ENCODE measurements at regions not wholly inside any gene's neighbourhood (a gene's known extent, or its start where the extent isn't known, plus 50 kb on each side); places are given as distances from the start of the nearest gene placed in this dataset.

DNA sequence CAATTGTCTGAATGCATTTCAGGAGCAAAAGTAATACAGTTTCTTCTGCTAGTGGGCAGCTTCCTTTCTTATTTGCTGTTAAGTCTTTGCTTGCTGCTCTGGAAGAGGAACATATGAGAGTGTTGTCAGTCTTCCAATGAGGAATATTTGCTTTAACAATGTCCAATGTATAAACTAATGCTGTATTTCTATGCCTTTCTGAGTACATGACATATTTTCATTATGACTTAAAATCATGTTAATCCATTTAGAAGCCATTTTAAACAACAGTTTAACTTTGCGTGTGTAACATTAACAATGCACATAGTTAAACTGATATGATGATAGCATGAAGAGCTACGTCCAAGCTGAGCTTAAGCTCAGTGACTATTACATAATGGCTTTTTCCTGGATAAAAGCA lies 933.4 kb upstream of the GHITM start:
- Histone ChIP-seq H3K4me1 (no peaks in the 10 kb centered on the region), H3K4me3 (ENCODE audit: low read depth, low read length) (no peak overlapping the region), H3K9me3 (no peaks in the 10 kb centered on the region), H3K36me3 (no peaks in the 10 kb centered on the region), H3K27me3 (no peaks in the 10 kb centered on the region)
- no peak for DNase-seq
- TF ChIP-seq, protein P1, sequence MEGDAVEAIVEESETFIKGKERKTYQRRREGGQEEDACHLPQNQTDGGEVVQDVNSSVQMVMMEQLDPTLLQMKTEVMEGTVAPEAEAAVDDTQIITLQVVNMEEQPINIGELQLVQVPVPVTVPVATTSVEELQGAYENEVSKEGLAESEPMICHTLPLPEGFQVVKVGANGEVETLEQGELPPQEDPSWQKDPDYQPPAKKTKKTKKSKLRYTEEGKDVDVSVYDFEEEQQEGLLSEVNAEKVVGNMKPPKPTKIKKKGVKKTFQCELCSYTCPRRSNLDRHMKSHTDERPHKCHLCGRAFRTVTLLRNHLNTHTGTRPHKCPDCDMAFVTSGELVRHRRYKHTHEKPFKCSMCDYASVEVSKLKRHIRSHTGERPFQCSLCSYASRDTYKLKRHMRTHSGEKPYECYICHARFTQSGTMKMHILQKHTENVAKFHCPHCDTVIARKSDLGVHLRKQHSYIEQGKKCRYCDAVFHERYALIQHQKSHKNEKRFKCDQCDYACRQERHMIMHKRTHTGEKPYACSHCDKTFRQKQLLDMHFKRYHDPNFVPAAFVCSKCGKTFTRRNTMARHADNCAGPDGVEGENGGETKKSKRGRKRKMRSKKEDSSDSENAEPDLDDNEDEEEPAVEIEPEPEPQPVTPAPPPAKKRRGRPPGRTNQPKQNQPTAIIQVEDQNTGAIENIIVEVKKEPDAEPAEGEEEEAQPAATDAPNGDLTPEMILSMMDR (IDR thresholded peaks at IDR 0.05; ENCODE audit: low read depth, low read length) = no peak

DNA sequence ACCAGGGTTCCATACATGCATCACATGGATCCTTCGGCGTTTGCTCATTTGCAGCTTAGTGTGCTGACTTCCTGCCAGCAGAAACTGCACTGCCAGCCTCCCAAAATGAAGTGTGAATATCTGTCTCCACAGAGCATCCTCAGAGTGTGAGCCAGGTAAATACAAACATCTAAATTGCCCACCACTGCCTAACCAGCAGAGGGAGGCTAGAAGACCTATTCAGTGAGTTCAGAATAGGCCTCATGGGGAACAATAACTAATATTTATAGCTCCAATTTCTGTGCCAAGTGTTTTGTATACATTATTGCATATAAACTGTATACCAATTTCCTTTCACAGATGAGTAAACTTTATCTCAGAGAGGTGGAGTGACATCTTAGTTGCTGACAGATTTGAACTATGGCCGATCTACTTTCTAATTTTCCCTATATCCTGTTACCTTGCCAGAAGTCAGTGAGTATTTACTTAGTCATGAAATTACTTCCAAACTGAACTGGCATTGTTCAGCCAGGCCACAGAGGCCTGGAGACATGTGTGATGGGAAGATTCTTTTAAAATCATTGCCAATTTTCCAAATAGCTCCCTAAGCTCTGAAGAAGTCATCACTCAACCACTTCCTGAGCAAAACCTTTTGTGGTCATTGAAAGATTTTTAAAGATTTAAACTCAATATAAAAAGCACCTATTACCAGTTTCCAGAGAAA lies 926.5 kb upstream of the GHITM start:
- no peak for DNase-seq
- no peaks in the 10 kb centered on the region for H3K9me3 ChIP-seq

DNA sequence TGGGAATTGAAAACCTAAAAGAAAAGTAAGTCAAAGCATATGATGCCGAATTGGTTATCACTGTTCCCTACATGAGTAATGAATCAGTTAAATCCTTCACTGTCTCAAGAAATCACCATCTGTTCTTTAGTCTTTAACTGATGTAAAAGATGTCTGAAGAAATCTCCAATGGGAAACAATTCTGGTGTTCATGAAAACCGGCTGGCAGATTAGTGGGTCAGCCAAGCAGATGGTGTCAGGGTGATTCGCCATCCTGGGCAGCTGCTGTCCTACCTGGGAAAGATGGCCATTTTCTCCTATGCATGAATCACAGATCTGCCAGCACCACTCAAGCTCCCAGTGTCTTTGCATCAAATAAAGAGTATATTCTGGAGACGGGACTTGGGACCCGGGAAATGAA lies 925.2 kb upstream of the GHITM start:
- no peak for DNase-seq
- no peaks in the 10 kb centered on the region for H3K27me3 ChIP-seq
- H3K4me1 ChIP-seq = no peaks in the 10 kb centered on the region

More for the DNA sequence above, 926.5 kb upstream of the GHITM start:
- no peaks in the 10 kb centered on the region for H3K36me3 ChIP-seq
- no peaks in the 10 kb centered on the region for H3K27me3 ChIP-seq
- TF ChIP-seq, protein P1 (IDR thresholded peaks at IDR 0.05; ENCODE audit: low read depth, low read length) = no peak
- H3K4me1 ChIP-seq = no peaks in the 10 kb centered on the region
- H3K4me3 ChIP-seq (ENCODE audit: low read depth, low read length) = no peak overlapping the region

DNA sequence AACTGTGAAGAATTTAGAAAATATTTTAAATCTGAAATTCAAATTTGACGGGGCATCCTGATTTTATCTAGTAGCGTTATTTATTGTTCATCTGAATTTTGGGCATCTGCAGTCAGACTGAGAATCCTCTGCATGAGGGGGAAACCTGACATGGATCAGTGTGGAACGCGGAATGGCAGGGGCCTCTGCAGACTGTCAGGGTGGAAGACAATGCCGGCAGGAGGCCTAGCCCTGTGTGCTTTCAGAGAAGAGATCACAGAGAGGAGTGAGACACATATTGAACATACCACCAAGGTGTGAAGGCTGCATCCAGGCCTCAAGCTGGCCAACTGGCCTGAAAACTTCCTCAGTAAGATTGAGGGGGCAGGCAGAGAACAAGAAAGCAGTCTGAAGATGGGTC lies 921.1 kb upstream of the GHITM start:
- H3K4me1 ChIP-seq = no peaks in the 10 kb centered on the region
- no peaks in the 10 kb centered on the region for H3K9me3 ChIP-seq
- no peak for DNase-seq
- H3K36me3 ChIP-seq = no peaks in the 10 kb centered on the region
- TF ChIP-seq, protein P1 (IDR thresholded peaks at IDR 0.05; ENCODE audit: low read depth, low read length) = no peak
- H3K4me3 ChIP-seq (ENCODE audit: low read depth, low read length) = no peak overlapping the region
- H3K27me3 ChIP-seq = no peaks in the 10 kb centered on the region

More for the DNA sequence above, 925.2 kb upstream of the GHITM start:
- H3K36me3 ChIP-seq = no peaks in the 10 kb centered on the region
- TF ChIP-seq, protein P1 (IDR thresholded peaks at IDR 0.05; ENCODE audit: low read depth, low read length) = no peak
- H3K9me3 ChIP-seq = no peaks in the 10 kb centered on the region
- no peak overlapping the region for H3K4me3 ChIP-seq (ENCODE audit: low read depth, low read length)

DNA sequence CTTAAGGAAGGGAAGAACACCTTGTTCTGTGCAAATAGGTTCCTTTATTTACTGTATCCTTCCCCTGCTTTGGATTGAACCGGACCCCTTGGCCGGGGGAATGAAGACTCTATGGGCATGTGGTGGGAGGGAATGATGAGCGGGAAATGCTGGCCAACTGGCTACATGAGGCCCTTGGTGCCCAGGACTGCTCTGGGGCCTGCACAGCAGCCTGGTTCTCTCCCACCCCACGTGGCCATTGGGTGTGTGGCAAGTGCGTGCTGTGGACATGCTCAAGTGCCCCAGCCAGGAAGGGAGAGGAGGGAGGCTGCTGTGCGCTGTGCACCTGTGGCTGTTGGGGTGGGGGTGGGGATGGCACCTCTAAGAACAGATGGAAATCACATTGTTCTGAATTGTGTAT lies 917.0 kb upstream of the GHITM start:
- TF ChIP-seq, protein P1 (IDR thresholded peaks at IDR 0.05; ENCODE audit: low read depth, low read length) = no peak
- H3K27me3 ChIP-seq = no peaks in the 10 kb centered on the region
- H3K4me3 ChIP-seq (ENCODE audit: low read depth, low read length) = no peak overlapping the region
- no peaks in the 10 kb centered on the region for H3K9me3 ChIP-seq
- no peak for DNase-seq
- H3K4me1 ChIP-seq = no peaks in the 10 kb centered on the region
- no peaks in the 10 kb centered on the region for H3K36me3 ChIP-seq

DNA sequence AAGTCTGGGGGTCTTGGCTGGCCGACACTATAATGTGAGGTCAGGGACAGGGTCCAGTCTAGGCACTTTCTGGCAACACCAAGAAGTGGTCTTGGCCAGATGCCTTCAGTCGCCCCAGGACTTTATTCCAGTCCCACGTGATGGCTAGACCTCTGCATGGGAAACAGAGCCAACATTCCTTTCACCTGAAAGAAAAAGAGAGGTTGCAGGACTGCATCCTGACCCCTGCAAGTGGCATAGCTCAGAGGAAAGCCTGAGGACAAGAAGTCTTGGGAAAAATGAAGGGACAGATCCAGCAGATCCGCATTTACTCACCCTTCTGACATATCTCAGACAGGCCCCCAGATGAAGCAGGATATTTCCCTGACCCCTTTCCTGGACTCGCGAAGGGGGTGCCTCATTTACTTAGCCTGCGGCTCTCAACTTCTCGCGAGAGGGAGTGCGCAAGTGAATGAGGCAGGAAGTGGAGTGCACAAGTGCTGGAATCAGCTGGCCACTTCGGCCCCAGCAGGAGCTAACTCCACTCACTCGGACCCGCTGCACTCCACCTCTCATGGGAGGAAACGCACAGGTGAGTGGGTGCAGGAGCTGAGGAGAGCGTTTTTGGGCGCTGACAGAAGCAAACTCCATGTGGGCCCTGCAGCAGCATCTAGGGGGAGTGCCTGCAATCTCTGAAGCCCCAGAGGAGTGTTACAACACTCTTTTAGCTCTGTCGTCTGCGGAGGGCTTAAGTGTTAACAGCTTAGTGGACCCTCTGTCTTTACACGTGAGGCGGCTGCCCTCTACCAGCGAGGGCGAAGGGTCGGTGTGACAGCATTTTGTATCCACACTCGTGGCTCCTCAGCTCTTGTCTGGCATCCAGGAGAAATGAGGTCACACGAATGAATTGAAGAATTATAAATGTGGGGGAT lies 916.2 kb upstream of the GHITM start:
- TF ChIP-seq, protein P1 (IDR thresholded peaks at IDR 0.05; ENCODE audit: low read depth, low read length) = no peak
- DNase-seq = no peak
- H3K4me1 ChIP-seq = no peaks in the 10 kb centered on the region
- no peak overlapping the region for H3K4me3 ChIP-seq (ENCODE audit: low read depth, low read length)
- H3K36me3 ChIP-seq = no peaks in the 10 kb centered on the region
- H3K27me3 ChIP-seq = no peaks in the 10 kb centered on the region
- H3K9me3 ChIP-seq = no peaks in the 10 kb centered on the region

Data from BE2C (cell line).